ENCODE measurements at regions not wholly inside any gene's neighbourhood (a gene's known extent, or its start where the extent isn't known, plus 50 kb on each side); places are given as distances from the start of the nearest gene placed in this dataset. TPM values are rescaled to one million over a fixed set of nuclear protein-coding genes. Genes with fewer than 3 reads are reported as not detected.

DNA sequence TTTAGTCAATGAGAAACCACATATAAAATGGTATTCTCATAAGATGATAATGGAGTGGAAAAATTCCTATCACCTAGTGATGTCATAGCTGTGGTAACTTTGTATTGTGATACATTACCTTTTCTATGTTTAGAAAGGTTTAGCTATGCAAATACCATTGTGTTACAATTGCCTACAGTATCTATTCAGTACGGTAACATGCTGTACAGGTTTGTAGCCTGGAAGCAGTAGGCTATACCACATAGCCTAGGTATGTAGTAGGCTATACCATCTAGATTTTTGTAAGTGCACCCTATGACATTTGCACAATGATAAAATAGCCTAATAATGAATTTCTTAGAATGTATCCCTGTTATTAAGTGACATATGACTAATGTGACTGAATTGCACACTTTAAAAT lies 50.5 kb upstream of the CCDC196 start (continued):
- TF ChIP-seq, protein P1, sequence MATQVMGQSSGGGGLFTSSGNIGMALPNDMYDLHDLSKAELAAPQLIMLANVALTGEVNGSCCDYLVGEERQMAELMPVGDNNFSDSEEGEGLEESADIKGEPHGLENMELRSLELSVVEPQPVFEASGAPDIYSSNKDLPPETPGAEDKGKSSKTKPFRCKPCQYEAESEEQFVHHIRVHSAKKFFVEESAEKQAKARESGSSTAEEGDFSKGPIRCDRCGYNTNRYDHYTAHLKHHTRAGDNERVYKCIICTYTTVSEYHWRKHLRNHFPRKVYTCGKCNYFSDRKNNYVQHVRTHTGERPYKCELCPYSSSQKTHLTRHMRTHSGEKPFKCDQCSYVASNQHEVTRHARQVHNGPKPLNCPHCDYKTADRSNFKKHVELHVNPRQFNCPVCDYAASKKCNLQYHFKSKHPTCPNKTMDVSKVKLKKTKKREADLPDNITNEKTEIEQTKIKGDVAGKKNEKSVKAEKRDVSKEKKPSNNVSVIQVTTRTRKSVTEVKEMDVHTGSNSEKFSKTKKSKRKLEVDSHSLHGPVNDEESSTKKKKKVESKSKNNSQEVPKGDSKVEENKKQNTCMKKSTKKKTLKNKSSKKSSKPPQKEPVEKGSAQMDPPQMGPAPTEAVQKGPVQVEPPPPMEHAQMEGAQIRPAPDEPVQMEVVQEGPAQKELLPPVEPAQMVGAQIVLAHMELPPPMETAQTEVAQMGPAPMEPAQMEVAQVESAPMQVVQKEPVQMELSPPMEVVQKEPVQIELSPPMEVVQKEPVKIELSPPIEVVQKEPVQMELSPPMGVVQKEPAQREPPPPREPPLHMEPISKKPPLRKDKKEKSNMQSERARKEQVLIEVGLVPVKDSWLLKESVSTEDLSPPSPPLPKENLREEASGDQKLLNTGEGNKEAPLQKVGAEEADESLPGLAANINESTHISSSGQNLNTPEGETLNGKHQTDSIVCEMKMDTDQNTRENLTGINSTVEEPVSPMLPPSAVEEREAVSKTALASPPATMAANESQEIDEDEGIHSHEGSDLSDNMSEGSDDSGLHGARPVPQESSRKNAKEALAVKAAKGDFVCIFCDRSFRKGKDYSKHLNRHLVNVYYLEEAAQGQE (IDR thresholded peaks at IDR 0.05; ENCODE audit: unreplicated experiment) = no peak
- no peak for TF ChIP-seq CREB1 (CRISPR knock-in tag; IDR thresholded peaks at IDR 0.05; ENCODE audit: low read depth)

Small RNA genes in the stretch of these regions (small RNA-seq; reads per million reads assigned to genes)
- gene RF00019 (ENCODE audit: low replicate concordance) = not detected
